ENCODE measurements at regions not wholly inside any gene's neighbourhood (a gene's known extent, or its start where the extent isn't known, plus 50 kb on each side); places are given as distances from the start of the nearest gene placed in this dataset.
"Not testable (repeated sequence)": the region's sequence is repeated elsewhere in the genome, so short reads cannot be mapped to it uniquely, and the experiment has no call there.

DNA sequence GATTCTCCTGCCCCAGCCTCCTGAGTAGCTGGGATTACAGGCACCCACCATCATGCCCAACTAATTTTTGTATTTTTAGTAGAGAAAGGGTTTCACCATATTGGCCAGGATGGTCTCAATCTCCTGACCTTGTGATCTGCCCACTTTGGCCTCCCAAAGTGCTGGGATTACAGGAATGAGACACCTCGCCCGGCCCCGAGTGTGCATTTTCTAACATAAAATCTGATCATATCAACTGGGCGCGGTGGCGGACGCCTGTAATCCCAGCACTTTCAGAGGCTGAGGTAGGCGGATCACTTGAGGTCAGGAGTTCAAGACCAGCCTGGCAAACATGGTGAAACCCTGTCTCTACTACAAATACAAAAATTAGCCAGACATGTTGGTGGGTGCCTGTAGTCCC lies 745.5 kb upstream of the TPTE start:
- CTCF ChIA-PET (ENCODE audit: low intra/inter-chr PET ratio); ATAC-seq; FAIRE-seq; POLR2A ChIA-PET; intact Hi-C loops (cut with micrococcal nuclease); H3K4me3 ChIP-seq; H3K79me2 ChIP-seq (ENCODE audit: control insufficient read depth, insufficient read depth, low read length); H3K27me3 ChIP-seq (ENCODE audit: control insufficient read depth in 2 of 2, insufficient read depth in 2 of 2, low read length in 2 of 2); H3K4me1 ChIP-seq (replicated peaks in 1 of 2; ENCODE audit: control insufficient read depth in 2 of 2, insufficient read depth in 2 of 2, low read length in 2 of 2); H2AFZ ChIP-seq (ENCODE audit: low read depth, low read length); H4K20me1 ChIP-seq (replicated peaks; ENCODE audit: control insufficient read depth, insufficient read depth, low read length); in situ Hi-C loops (cut with MboI); H3K9me1 ChIP-seq (ENCODE audit: control insufficient read depth, insufficient read depth, low read length); H3K9ac ChIP-seq (ENCODE audit: insufficient read depth in 1 of 2, low read depth in 2 of 2, low read length in 2 of 2); H3K27ac ChIP-seq (ENCODE audit: extremely low read depth, low read depth, low read length); DNase-seq (ENCODE audit: extremely low read depth in 1 of 4, low spot score in 3 of 4); H3K36me3 ChIP-seq (ENCODE audit: control insufficient read depth, insufficient read depth, low read length); H3K9me3 ChIP-seq (replicated peaks; ENCODE audit: control insufficient read depth, insufficient read depth, low read depth, low read length); BruUV-seq (replicated peaks); H3K4me2 ChIP-seq (ENCODE audit: insufficient read depth, low read length): not testable (repeated sequence)
- 14% methylated on average over 8 of the region's 8 CpGs for WGBS (ENCODE audit: insufficient coverage, low coverage, missing lambda C conversion rate)

DNA sequence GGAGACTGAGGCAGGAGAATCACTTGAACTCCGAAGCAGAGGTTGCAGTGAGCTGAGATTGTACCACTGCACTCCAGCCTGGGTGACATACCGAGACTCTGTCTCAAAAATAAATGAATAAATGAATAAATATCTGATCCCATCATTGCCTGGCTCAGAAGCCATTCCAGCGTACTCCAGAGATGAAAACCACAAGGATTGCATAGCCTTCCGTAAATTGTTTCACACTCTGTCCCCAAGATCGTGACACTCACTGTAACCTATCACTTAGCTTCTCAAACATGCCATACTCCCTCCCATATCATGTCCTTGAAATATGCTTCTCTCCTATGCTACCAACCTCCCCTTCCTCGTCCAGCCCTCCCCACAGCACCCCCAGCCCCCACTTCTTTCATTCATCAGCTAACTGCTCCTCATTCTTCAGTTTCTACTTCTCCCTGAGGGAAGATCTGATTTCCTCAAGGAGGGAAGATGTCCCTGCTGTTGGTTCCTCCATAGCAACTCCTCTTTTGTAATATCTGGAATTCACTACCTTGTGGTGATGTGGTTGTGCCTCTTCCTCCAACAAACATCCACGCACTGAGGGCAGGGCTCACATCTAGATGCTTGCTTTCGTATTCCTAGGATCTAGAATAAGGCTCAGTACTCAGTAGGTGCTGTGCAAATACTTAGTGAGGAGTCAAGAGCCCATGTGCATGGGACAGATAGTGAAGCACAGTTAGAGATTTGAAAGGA lies 744.9 kb upstream of the TPTE start:
- H3K27ac ChIP-seq (ENCODE audit: extremely low read depth, low read depth, low read length); H3K9me1 ChIP-seq (ENCODE audit: control insufficient read depth, insufficient read depth, low read length); BruUV-seq (replicated peaks); H3K4me1 ChIP-seq (replicated peaks in 1 of 2; ENCODE audit: control insufficient read depth in 2 of 2, insufficient read depth in 2 of 2, low read length in 2 of 2); CTCF ChIA-PET (ENCODE audit: low intra/inter-chr PET ratio); H3K4me2 ChIP-seq (ENCODE audit: insufficient read depth, low read length); H3K27me3 ChIP-seq (ENCODE audit: control insufficient read depth in 2 of 2, insufficient read depth in 2 of 2, low read length in 2 of 2); DNase-seq (ENCODE audit: extremely low read depth in 1 of 4, low spot score in 3 of 4); H3K36me3 ChIP-seq (ENCODE audit: control insufficient read depth, insufficient read depth, low read length); ATAC-seq; intact Hi-C loops (cut with micrococcal nuclease); POLR2A ChIA-PET; in situ Hi-C loops (cut with MboI); H3K4me3 ChIP-seq; H2AFZ ChIP-seq (ENCODE audit: low read depth, low read length); H3K9ac ChIP-seq (ENCODE audit: insufficient read depth in 1 of 2, low read depth in 2 of 2, low read length in 2 of 2); FAIRE-seq; H3K9me3 ChIP-seq (replicated peaks; ENCODE audit: control insufficient read depth, insufficient read depth, low read depth, low read length); H4K20me1 ChIP-seq (replicated peaks; ENCODE audit: control insufficient read depth, insufficient read depth, low read length); H3K79me2 ChIP-seq (ENCODE audit: control insufficient read depth, insufficient read depth, low read length): not testable (repeated sequence)
- TF ChIP-seq CBFA2T3 (IDR thresholded peaks at IDR 0.05) (0 out of 2 replicates have a peak, but pooled peaks have one; percentile 14), TAL1 (IDR thresholded peaks at IDR 0.05) (peak; percentile 18; the same call in 1 of the 2 replicates)
- 6% methylated on average over 8 of the region's 8 CpGs for WGBS (ENCODE audit: insufficient coverage, low coverage, missing lambda C conversion rate)

DNA sequence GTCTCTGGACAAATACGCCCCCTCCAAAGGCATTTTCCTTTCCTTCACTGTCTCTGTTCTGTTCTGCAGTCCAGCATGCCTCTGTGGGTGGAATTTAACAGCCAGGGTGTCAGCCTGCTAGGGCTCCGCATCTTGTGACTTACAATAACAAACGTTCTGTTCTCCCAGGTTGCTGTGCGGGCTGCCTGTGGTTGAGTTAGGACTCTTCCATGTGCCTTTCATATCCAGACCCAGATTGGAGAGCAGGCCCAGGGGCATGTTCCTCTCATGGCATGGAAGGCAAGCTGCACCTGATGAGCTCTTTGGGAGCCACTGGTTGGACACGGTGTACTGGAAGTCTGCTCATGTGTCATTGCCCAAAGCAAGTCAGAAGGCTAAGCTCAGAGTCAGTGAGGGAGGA lies 742.8 kb upstream of the TPTE start:
- FAIRE-seq; H2AFZ ChIP-seq (ENCODE audit: low read depth, low read length); POLR2A ChIA-PET; H3K9ac ChIP-seq (ENCODE audit: insufficient read depth in 1 of 2, low read depth in 2 of 2, low read length in 2 of 2); H3K27ac ChIP-seq (ENCODE audit: extremely low read depth, low read depth, low read length); H3K27me3 ChIP-seq (ENCODE audit: control insufficient read depth in 2 of 2, insufficient read depth in 2 of 2, low read length in 2 of 2); H3K9me1 ChIP-seq (ENCODE audit: control insufficient read depth, insufficient read depth, low read length); DNase-seq (ENCODE audit: extremely low read depth in 1 of 4, low spot score in 3 of 4); in situ Hi-C loops (cut with MboI); H3K79me2 ChIP-seq (ENCODE audit: control insufficient read depth, insufficient read depth, low read length); H3K36me3 ChIP-seq (ENCODE audit: control insufficient read depth, insufficient read depth, low read length); H3K4me3 ChIP-seq; H4K20me1 ChIP-seq (replicated peaks; ENCODE audit: control insufficient read depth, insufficient read depth, low read length); H3K9me3 ChIP-seq (replicated peaks; ENCODE audit: control insufficient read depth, insufficient read depth, low read depth, low read length); BruUV-seq (replicated peaks); CTCF ChIA-PET (ENCODE audit: low intra/inter-chr PET ratio); H3K4me1 ChIP-seq (replicated peaks in 1 of 2; ENCODE audit: control insufficient read depth in 2 of 2, insufficient read depth in 2 of 2, low read length in 2 of 2); H3K4me2 ChIP-seq (ENCODE audit: insufficient read depth, low read length); intact Hi-C loops (cut with micrococcal nuclease): not testable (repeated sequence)
- 8% methylated on average over 5 of the region's 5 CpGs for WGBS (ENCODE audit: insufficient coverage, low coverage, missing lambda C conversion rate)
- ATAC-seq = peak; percentile 45
